WI38 (cell line): ENCODE measurements at regions not wholly inside any gene's neighbourhood (a gene's known extent, or its start where the extent isn't known, plus 50 kb on each side); places are given as distances from the start of the nearest gene placed in this dataset.
"Not testable (repeated sequence)": the region's sequence is repeated elsewhere in the genome, so short reads cannot be mapped to it uniquely, and the experiment has no call there.

Source experiments
- H3K4me3 ChIP-seq: 2 replicates; pipeline ENCODE4 v1.5.1; 2011; ENCODE audit warnings: low read depth, mild to moderate bottlenecking, control low read depth, low read length
- CTCF ChIP-seq: IDR thresholded peaks from 2 replicates; pipeline ENCODE4 v1.5.1; 2012; ENCODE audit warnings: low read depth, mild to moderate bottlenecking, control low read depth, low read length

GRCh38 chr7:123279949-123280348 is 80.2 kb upstream of the SLC13A1 start:
- no peak for TF ChIP-seq CTCF
- no peak overlapping the region for H3K4me3 ChIP-seq

- no peak overlapping the region for H3K4me3 ChIP-seq
- TF ChIP-seq CTCF, result no peak
These were observed 75.4 kb upstream of the SLC13A1 start for GRCh38 chr7:123275036-123275753.

GRCh38 chr7:123273185-123273584 is 73.4 kb upstream of the SLC13A1 start:
- TF ChIP-seq CTCF, result no peak
- no peak overlapping the region for H3K4me3 ChIP-seq

GRCh38 chr7:123271856-123272255 is 72.1 kb upstream of the SLC13A1 start:
- TF ChIP-seq CTCF, result no peak
- H3K4me3 ChIP-seq, result no peak overlapping the region

- no peak overlapping the region for H3K4me3 ChIP-seq
- TF ChIP-seq CTCF, result no peak
These were observed 71.5 kb upstream of the SLC13A1 start for GRCh38 chr7:123271231-123271630.

- no peak overlapping the region for H3K4me3 ChIP-seq
- TF ChIP-seq CTCF, result no peak
These were observed 70.8 kb upstream of the SLC13A1 start for GRCh38 chr7:123270570-123270969.

GRCh38 chr7:123265853-123266252 is 66.1 kb upstream of the SLC13A1 start:
- TF ChIP-seq CTCF, result no peak
- no peak overlapping the region for H3K4me3 ChIP-seq

GRCh38 chr7:123264820-123265219 is 65.1 kb upstream of the SLC13A1 start:
- not testable (repeated sequence) for H3K4me3 ChIP-seq
